Lower leg skin (tissue), 3 donors: ENCODE measurements at regions not wholly inside any gene's neighbourhood (a gene's known extent, or its start where the extent isn't known, plus 50 kb on each side); places are given as distances from the start of the nearest gene placed in this dataset.

ENCODE experiments used
- POLR2A ChIP-seq, 2 donors: fragments of 450-650 bp; IDR thresholded peaks; one replicate each; pipeline ENCODE4 v1.6.1; 2016 to 2017; ENCODE audit warnings: antibody characterized with exemption in 2 of 2, mild to moderate bottlenecking in 1 of 2, moderate library complexity in 1 of 2
- TF ChIP-seq, protein P1 (sequence below), 3 donors: fragments of 450-650 bp; IDR thresholded peaks; one replicate each; pipeline ENCODE4 v1.5.1; 2016; ENCODE audit warnings: antibody characterized with exemption in 3 of 3, mild to moderate bottlenecking in 3 of 3, moderate library complexity in 2 of 3

DNA sequence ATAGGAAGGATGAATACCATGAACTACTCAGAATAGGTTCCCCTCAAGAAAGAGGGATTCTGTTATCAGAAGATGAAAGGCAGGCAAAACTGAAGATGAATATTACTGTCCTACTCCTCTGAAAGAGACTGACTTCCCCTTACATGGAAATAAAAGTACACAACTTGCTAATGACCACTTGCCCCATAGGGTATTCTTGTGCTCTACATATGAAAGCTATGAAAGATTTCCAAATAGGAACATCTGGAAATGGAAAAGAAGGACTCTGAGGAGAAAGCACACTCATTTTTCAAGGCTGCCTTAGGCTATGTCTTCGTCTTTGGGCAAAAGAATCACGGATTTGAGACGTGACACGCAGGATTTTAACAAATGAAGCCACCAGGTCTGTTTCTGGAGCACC is 170.1 kb upstream of the DAB1 start:
- TF ChIP-seq, protein P1, sequence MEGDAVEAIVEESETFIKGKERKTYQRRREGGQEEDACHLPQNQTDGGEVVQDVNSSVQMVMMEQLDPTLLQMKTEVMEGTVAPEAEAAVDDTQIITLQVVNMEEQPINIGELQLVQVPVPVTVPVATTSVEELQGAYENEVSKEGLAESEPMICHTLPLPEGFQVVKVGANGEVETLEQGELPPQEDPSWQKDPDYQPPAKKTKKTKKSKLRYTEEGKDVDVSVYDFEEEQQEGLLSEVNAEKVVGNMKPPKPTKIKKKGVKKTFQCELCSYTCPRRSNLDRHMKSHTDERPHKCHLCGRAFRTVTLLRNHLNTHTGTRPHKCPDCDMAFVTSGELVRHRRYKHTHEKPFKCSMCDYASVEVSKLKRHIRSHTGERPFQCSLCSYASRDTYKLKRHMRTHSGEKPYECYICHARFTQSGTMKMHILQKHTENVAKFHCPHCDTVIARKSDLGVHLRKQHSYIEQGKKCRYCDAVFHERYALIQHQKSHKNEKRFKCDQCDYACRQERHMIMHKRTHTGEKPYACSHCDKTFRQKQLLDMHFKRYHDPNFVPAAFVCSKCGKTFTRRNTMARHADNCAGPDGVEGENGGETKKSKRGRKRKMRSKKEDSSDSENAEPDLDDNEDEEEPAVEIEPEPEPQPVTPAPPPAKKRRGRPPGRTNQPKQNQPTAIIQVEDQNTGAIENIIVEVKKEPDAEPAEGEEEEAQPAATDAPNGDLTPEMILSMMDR (IDR thresholded peaks at IDR 0.05): no peak
- TF ChIP-seq POLR2A (IDR thresholded peaks at IDR 0.05): no peak
